ENCODE measurements at regions not wholly inside any gene's neighbourhood (a gene's known extent, or its start where the extent isn't known, plus 50 kb on each side); places are given as distances from the start of the nearest gene placed in this dataset.

DNA sequence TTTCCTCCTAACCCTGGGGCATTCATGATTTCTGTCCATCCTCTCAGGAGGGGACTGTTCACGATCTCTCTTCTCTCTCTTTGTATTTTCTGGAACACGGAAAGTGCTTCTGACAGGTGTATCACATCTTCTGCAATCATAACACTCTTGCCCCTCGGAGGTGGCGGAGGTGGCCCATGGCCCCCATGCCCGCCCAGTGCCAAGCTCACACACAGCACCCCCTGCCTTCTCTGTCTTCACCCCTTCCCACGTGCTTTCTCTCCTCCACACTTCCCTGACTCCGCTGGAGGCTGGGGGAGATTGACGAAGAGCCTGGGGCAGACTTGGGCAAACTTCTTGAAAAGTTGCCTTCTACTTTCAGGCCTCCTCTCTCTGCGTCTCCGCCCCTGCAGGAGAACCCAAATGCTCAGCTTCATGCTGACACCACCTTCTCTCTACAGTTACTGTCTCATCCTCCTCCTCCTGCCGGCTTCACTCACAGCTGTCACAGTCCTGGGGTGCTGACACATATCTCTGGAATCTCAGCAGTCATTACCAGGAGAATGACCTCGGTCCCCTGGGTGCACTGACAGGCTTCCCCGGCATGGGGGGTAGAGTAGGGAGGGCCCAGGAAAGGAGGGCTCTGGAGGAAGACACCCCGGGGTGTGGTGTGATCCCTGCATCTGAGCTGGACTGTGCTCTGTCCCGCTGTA is 127.1 kb downstream of the ENGASE start:
- peak; percentile 88 for DNase-seq (ENCODE audit: low read depth)

DNA sequence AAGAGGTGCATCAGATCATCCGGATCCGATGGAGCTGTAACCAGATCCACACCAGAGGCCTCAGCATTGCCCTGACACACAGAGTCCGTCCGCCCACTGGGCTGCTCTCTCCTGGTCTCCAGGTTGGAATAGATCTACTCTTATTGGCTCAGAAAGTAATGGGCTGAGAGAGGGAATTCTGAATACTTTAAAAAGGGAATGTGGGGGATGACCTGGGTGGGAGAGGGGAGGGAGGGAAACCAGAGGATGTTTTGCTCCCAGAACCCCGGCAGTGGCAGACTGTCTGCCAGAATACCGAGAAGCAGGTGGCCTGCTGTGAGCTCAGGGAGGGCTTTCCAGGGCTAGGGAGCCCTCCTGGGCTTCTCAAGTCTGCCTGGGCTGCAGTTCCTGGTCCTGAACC is 126.5 kb downstream of the ENGASE start:
- DNase-seq (ENCODE audit: low read depth): no peak

DNA sequence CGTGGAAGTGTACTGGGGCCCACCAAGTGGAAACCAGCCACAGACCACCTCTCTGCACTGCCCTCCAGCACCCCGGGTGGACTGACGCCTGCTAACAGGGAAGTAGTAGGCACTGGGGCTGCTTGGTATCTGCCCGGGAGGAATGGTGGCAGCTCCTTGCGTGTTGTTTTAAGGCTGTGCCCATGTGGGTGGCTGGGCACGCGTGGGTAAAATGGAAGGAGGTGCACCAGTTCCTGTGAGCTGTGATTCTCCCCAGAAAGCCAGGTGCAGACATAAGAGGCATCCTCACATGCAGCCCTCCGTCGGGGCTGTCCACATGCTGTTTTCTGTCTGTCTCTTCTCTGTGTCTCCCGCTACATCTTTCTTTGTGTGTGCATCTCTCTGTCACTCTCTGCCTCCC is 122.3 kb downstream of the ENGASE start:
- DNase-seq (ENCODE audit: low read depth): no peak

DNA sequence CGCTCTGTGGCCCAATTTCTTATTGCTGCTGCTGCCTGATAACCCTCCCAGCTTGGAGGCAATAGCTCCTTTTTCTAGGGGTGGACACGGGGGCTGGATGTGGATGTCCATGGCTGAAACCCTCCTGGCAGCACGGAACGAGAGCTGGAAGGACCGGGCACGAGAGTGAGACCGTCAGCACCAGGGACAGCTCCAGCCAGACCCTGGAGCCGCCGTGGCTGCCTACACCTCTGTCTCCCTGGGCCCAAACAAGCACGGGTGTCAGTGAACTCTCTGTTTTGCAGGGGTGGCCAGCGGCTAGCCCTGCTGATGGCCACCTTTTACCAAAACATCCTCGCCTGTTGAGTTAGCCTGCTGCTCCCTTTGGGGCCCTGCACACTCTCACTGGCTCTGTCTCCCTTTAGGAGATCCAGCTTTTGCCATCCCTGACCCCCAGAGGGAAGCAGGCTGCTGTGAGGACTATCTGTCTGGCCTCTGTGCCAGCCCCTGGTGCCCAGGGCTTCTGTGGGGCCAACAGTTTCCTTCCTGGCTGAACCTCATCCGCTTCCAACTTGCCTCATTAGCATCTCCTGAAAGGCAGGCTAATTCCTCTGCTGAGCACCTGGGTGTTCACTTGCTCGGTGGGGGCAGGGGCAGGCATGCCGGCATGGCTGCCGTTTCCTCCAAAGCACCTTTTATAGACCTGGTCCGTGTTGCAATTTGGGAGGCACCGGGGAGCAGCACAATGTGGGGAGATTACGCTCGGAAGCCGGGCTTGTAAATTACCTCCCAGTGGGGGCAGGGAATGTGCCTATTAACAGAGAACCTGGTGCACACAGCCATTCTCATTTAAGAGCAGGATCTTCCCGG is 118.1 kb downstream of the ENGASE start:
- peak; percentile 64 for DNase-seq (ENCODE audit: low read depth)

DNA sequence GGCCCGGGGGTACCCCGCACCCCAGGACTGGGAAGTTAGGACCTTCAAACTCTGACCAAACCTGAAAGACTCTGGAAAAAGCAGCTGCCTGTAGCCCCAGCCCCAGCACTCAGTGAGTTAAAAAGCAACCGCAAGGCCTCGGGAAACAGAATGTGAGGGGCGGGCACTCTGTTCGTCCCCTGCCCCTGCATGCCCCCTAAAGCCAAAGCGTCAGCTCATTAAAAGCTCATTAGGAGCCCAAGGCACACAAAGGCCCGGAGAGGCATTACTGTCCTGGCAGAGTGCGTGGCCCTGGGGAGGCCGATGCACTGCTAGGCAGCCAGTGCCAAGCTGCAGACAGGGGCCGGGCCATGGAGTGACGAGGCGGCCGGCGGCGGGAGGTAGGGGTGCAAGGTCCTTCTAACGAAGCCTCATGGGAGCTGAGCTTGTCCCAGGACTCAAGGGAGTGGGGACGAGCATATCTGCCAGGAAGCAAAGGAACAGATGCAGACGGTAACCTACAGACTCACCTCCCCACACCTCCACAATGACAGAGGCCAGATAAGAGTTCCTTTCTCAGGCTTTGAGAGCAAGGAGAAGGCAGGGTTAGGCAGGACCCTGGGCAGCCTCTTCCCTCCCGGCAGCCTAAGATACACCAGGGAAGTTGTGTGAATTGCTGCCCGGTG is 116.8 kb downstream of the ENGASE start:
- DNase-seq (ENCODE audit: low read depth): no peak

DNA sequence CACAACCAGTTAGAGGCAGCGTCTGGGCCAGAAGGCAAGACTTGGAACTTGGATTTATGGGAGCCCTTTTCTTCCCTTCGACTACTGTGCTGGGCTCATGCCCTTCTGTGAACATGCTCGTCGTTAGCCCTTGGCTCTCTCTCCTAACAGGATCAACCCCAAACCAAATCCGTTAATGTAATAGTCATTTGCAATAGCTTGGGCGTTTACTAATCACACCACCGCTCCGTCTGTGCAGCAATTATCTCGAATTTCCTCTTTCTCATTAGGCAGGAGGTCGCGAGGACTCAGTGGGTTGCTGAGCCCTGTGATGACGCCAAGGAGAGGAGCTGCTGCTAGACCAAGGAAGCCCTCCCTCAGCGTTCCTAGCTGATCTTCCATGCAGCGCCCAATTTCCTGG is 114.7 kb downstream of the ENGASE start:
- no peak for DNase-seq (ENCODE audit: low read depth)

DNA sequence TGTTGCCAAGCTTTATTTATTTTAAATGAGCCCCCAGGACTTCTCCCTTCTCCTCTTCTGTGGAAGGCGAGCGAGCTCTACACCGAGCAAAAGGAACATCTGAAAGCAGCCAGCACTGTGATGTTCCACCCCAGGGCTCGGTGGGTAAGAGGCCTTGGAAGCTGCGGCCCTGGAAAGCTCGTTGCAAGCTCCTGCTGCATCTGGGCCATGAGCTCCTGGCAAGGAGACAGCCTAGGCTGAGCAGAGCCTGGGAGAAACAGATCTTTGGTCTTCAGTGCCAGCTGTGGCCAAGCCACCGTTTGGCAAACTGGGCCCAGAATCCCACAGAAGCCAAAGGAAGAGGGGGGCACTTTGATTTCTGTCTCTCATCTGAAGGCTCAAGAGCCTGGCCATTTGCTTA is 114.1 kb downstream of the ENGASE start:
- DNase-seq (ENCODE audit: low read depth): no peak

DNA sequence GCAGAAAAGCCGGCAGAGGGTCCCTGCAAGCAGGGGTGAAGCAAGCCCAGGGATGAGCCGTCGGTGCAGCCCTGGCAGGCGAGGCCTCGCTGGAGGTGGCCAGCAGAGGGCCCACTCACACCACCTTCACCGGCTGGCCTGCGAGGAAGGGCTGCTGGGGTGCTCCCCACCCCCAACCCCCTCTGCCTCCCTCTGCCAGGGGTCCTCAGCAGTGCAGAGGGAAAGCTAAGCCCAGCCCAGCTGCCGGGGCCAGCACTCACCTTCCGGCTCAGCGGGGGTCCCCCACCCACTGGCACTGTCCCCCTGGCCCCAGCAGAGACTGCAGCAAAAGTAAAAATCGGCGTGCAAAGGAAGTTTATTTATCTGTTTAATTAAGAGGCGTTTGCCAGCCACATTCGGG is 113.4 kb downstream of the ENGASE start:
- peak; percentile 58 for DNase-seq (ENCODE audit: low read depth)

DNA sequence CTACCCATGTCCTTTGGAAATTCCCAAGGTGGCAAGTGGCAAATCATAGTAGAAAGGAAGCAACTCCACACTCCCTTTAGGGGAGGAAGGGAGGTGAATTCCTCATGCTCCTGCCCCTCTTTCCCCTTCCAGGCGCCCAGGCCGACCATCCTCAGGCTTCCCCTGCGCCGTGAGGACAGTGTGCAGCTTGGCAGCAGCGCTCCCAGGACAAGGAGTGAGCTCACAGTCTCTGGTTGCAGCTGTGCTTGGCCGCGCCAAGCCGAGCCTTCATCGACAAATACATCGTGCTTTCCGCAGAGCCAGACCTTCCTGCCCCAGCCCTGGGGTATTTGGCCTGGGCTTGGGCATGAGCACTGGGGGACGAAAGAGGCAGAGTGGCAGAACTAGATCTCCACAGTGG is 112.6 kb downstream of the ENGASE start:
- DNase-seq (ENCODE audit: low read depth): no peak

DNA sequence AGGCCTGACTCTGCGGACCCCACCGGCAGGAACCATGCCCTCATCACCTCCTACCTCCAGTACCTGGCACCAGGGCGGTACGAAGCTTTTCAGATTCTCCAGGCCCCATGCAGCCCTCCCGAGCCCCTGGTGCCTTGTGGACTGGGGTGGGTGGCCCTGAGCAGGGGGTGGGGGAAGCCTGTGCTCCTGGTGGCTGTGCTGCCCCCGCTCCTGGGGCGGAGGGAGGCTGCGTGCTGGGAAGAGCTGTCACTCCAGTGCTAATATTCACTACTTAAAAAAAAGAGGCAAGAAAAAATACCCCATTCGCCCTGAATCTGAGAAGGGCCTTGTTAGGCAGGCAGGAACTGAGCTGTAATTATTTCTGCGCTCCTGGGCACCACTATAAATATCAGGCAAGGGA is 111.8 kb downstream of the ENGASE start:
- no peak for DNase-seq (ENCODE audit: low read depth)

DNA sequence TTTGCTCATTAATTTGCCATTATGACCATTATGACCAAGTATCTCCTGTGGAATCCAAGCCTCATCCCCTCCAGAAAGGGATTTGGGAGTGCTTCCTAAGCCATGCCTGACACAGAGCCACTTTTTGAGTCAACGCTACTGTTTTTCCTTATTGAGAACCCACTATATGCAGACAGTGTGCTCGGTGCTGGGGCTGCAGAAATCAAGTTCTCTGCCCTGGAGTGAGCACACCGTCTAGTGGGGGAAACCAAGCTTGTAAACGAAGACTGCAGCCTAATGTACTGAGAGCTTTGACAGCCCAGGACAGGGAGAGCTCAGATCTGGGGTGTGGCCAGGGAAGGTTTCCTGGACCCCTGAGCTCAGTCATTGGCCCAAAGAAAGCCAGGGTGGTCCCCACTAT is 111.0 kb downstream of the ENGASE start:
- no peak for DNase-seq (ENCODE audit: low read depth)

DNA sequence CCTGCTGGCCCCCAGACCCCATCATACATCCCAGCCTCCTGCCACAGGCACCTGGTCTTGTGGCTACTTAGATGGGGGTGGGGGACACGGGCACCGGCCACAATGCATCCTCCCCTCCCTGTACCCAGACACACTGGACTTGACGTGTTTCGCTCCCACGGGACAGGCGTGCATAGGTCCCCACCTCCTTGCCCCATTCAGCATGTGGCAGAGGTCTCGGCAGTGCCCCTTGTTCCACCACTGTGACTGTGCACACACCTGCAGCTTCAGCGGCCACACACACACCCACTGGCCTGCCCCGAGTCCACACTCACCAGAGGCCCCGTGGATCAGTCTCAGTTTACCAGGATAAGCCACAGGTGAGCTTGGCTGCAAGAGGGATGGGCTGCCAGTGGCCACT is 109.6 kb downstream of the ENGASE start:
- DNase-seq (ENCODE audit: low read depth): no peak

DNA sequence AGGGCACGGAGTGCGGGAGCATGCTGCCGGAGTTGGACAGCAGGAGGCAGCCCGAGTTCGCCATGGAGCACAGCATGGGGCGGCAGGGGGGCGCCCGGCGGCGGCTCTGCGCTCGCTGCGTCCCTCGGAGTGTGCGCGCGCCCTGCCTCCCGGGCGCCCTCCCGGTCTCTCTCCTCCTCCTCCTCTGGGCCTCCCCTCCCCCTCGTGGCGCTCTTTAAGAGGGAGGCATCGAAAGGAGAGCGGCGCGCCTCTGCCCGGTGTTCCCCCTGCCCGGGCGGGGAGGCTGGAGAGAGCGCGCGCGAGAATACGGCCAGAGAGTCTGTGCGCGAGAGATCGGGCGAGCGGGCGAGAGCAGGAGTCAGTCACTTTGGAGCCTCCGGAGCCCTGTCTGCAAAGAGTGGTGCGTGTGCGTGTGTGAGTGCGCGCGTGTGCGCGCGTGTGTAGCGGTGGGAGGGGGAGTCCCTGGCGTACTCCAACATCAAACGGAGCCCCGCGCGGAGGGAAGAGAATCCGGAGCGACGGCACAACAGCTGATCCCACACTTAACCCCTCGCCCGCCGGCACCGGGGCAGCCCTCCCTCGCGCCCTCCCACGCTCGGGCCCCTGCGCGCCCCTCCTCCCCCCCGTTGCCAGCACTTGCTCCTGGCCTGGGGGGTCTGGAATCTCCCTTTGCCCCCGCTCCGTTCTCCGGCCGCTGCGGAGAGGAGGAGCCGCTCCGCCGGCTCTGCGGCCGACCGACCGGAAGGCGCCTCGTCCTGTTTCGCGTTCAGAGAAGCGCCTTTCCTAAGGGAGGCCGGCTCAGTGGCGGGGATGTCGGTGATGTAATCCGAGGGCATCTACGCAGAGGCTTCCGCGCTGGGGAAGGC is 108.9 kb downstream of the ENGASE start:
- peak; percentile 49 for DNase-seq (ENCODE audit: low read depth)

DNA sequence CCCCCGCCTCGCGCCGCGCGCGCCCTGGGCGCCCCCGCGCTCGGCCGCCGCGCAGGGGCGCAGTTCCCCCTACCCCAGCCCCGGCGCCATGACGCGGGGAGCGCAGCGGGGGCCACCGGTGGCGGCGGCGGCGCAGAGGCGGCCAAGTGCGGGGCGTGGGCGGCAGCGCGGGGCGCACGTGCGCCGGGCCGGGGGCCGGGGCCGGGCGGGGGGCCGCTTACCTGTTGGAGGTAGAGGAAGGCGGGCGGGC is 108.3 kb downstream of the ENGASE start:
- DNase-seq (ENCODE audit: low read depth): no peak

DNA sequence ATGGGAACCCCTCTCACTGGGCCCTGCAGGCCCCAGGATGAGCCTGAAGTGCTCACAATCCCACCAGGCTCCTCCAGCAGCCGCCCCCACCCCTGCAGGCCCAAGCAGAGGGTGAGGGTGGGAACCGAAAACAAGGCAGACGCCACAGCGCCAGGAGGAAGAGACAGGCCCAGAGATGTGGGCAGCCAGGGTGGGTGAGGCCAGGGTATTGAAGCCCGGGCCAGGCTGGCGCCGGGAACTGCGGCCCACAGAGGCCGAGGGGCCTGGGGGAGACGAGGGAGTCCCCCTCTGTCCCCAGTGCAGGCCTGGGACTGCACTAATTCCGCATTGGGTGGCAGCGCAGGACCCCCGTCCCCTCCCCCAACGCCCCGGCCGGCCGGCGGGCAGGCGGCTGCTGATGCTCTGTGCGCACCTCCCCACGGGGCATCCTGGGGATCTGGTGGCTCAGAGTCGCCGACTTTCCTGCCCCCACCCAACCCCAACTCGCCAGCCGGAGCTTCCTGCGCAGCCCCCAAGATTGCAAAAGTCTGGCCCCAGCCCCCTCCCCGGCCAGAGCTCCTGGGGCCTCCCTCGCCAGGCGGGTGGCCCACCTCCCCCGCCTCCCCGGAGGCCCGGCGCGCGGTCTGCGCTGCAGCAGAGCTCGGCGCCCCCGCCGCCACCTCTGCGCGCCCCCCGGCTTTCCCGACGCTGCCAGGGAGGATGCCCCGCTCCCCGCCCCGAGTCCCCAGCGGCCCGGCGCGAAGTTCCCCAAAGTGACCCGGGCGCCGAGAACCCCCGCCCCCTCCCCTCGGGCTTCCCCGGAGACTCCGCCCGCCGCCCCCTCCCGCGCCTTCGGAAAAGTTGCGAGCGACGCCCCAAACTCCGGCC is 107.8 kb downstream of the ENGASE start:
- no peak for DNase-seq (ENCODE audit: low read depth)

DNA sequence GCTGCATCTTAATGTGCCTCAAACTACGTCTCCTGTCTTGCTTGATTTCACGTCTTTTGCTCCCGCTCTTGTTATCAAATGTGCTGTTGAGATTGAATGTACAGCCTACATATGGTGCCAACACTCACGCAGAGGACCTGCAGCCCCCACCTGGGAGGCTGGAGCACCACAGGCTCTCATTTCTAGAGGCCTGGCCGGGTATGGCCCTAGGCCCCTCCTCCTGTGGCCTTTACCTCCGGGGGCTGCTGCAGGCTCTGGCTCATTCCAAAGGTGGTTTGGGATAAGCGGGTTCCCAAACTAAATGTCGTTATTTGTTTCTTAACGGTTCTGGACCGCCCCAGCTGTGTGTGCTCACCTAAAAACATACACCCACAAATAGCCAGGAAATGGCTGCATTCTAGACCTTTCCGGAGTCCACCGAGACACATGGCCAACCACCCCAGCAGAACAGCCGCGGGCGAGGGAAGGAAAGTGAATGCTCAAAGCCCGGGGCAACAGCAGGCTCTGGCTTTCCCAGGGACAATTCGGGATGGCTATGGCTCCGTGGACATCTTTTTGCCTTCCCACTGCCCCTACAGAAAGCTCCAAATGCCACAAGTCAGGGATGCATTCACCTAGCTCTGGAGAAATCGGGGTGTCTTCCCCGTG is 105.9 kb downstream of the ENGASE start:
- DNase-seq (ENCODE audit: low read depth): no peak

DNA sequence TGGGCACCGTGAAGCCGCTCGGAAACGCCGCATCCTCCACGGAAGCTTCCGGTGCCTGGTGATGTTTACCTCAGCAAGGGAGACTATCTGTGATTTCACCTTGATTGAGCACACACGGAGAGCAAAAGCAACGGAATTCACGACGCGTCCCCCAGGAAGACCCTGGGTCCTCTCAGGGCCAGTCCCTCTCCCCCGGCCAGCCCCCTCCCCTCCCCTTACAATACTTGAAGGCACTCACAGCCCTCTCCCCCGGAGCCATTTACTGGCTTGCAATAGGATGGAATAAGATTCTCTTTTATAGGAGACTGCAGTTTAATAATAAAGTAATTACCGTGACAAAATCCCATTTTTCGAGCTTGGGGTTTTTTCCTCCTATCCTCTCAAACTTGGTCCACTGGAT is 104.7 kb downstream of the ENGASE start:
- DNase-seq (ENCODE audit: low read depth): no peak

DNA sequence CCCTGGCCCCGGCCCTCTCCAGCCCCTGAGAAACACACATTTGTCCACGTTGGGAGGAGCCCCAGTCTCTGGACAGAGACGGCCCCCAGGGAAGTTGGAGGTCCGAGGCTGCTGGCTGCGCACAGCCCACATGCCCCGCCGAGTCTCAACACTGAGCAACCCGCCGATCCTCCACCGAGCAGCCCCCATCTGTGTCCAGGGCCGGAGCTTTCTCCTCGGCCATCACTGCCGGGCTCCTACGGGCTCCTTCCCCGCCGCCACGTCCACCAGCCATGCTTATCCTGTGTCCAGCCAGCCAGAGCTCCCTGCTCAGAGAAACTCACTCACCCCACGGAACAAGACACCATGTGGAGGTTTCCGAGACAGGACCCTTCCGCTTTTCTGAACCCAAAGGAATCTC is 103.3 kb downstream of the ENGASE start:
- DNase-seq (ENCODE audit: low read depth): no peak

DNA sequence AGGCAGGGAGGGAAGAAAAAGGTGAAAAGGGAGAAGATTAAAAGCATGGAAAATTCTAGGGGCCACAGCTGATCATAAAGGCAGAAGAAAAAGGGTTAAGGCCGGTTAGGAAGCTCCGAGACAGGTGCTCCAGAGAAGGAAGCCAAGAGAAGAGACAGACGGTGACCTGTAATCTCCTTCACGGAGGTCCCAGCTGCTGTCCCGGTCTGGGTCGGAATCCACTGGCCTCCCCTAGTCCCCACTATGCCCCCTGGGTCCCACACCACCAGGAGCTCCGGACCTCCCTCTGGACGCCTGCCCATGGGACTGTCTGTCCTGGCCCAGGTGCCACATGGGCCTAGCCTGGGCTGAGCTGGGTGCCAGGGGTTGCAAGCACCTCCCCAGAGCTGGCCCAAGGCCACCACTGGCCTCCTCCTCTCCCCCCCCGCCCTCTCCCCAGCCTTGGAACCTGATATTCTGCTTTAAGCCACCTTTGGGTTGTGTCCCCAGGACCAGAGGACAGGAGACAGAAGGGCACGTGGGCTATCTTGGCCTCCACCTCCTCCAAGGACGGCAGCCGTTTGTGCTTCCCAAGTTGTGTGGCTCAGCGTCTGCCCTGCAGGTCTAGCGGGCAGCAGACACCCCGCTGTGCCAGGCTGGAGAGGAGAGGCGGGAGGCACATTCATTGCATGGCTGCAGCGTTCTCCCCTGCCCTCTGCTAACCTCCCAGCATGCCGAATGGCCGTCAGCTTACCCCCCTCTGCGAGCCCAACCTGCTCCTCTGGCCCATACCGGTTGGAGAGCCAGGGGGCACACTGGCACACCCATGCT is 102.4 kb downstream of the ENGASE start:
- no peak for DNase-seq (ENCODE audit: low read depth)

All from Daoy (cell line).